K562 (cell line): ENCODE measurements at regions not wholly inside any gene's neighbourhood (a gene's known extent, or its start where the extent isn't known, plus 50 kb on each side); places are given as distances from the start of the nearest gene placed in this dataset.

ENCODE experiments used
- ATAC-seq: fragments of 200-7000 bp; cut with Tn5 transposase; 3 replicates; pipeline ENCODE4 v1.9.1; 2020; ENCODE audit warnings: moderate library complexity
- BruUV-seq: library from RNA; stranded (reverse); fragments of 400-500 nt; replicated peaks from 2 replicates; lab custom pipeline; 2021; lab: Mats Ljungman, UMichigan
- CTCF ChIA-PET: fragments of 300-600 bp; formaldehyde crosslinking; extraction: SDS; loops from one replicate; lab custom pipeline; 2021; ENCODE audit warnings: low intra/inter-chr PET ratio; lab: Yijun Ruan, JAX
- POLR2A ChIA-PET: fragments of 300-600, 350-650 bp; sonication (Branson Sonifier 250); formaldehyde crosslinking; extraction: SDS; loops from one replicate; lab custom pipeline; 2021; ENCODE audit warnings: antibody characterized with exemption, inconsistent platforms; lab: Yijun Ruan, JAX
- DNase-seq, 4 experiments: peaks; one replicate each; pipeline versions ENCODE4 v3.0.0 to v3.0.0-alpha.2; 2011 to 2018; ENCODE audit warnings: low spot score in 3 of 4, mixed read lengths in 3 of 4; ENCODE audit errors: extremely low read depth in 1 of 4
- FAIRE-seq: peaks from 2 replicates; lab custom pipeline; 2011; peaks lifted over from hg19 to GRCh38; lab: Jason Lieb, UNC
- H2AFZ ChIP-seq: 2 replicates; pipeline ENCODE4 v1.6.0; 2011; ENCODE audit warnings: low read depth, low read length, control low read depth, inconsistent platforms
- H3K27ac ChIP-seq: fragments of 200-600 bp; 3 replicates; pipeline ENCODE4 v1.8.0; 2011; ENCODE audit warnings: low read depth, mild to moderate bottlenecking, control low read depth, inconsistent platforms, low read length, moderate library complexity, mixed read lengths; ENCODE audit errors: extremely low read depth
- H3K27me3 ChIP-seq, 2 experiments: fragments of 300-600 bp in 1 of 2; 2 replicates in 1 of 2; 3 replicates in 1 of 2; pipeline versions ENCODE4 v1.6.0 to v1.8.0; 2011; ENCODE audit warnings: inconsistent platforms in 2 of 2, low read length in 2 of 2, mild to moderate bottlenecking in 1 of 2, mixed read lengths in 1 of 2, moderate library complexity in 1 of 2; ENCODE audit not compliant: control insufficient read depth in 2 of 2, insufficient read depth in 2 of 2
- H3K36me3 ChIP-seq: fragments of 300-600 bp; 3 replicates; pipeline ENCODE4 v1.8.0; 2011; ENCODE audit warnings: mild to moderate bottlenecking, low read length, inconsistent platforms; ENCODE audit not compliant: control insufficient read depth, insufficient read depth
- H3K4me1 ChIP-seq, 2 experiments: fragments of 200-600 bp in 1 of 2; replicated peaks in 1 of 2; 2 replicates in 1 of 2; 3 replicates in 1 of 2; pipeline versions ENCODE4 v1.5.1 to v1.8.0; 2011; ENCODE audit warnings: inconsistent platforms in 2 of 2, low read length in 2 of 2, mild to moderate bottlenecking in 1 of 2, mixed read lengths in 1 of 2, moderate library complexity in 1 of 2; ENCODE audit not compliant: control insufficient read depth in 2 of 2, insufficient read depth in 2 of 2
- H3K4me2 ChIP-seq: 2 replicates; pipeline ENCODE4 v1.6.1; 2011; ENCODE audit warnings: low read length, control low read depth, inconsistent platforms, mixed read lengths; ENCODE audit not compliant: insufficient read depth
- H3K4me3 ChIP-seq: fragments of 200-600 bp; sonication (generic), shearing (Covaris generic); 2 replicates; pipeline ENCODE4 v1.5.1; 2016; ENCODE audit warnings: control low read depth, inconsistent platforms
- H3K79me2 ChIP-seq: fragments of 200-600 bp; 3 replicates; pipeline ENCODE4 v1.8.0; 2011; ENCODE audit warnings: low read length, inconsistent platforms; ENCODE audit not compliant: control insufficient read depth, insufficient read depth
- H3K9ac ChIP-seq, 2 experiments: 2 replicates each; pipeline versions ENCODE4 v1.6.0 to v1.6.1; 2011; ENCODE audit warnings: low read depth in 2 of 2, low read length in 2 of 2, control low read depth in 1 of 2, inconsistent platforms in 1 of 2, mild to moderate bottlenecking in 1 of 2, mixed read lengths in 1 of 2; ENCODE audit not compliant: insufficient read depth in 1 of 2
- H3K9me1 ChIP-seq: one replicate; pipeline ENCODE4 v1.6.0; 2011; ENCODE audit warnings: inconsistent platforms, mild to moderate bottlenecking, low read length, moderate library complexity; ENCODE audit not compliant: control insufficient read depth, insufficient read depth
- H3K9me3 ChIP-seq: replicated peaks from 2 replicates; pipeline ENCODE4 v1.5.1; 2011; ENCODE audit warnings: low read depth, low read length, inconsistent platforms; ENCODE audit not compliant: control insufficient read depth, insufficient read depth
- H4K20me1 ChIP-seq: replicated peaks from 2 replicates; pipeline ENCODE4 v1.6.1; 2011; ENCODE audit warnings: low read length, inconsistent platforms, mixed read lengths; ENCODE audit not compliant: control insufficient read depth, insufficient read depth
- ELF1 ChIP-seq: fragments of 200-800 bp; sonication (Bioruptor generic); IDR thresholded peaks from 2 replicates; pipeline ENCODE4 v1.6.1; 2016; ENCODE audit warnings: missing genetic modification characterization, missing compliant biosample characterization
- ETV5 ChIP-seq: sonication (generic); formaldehyde crosslinking; IDR thresholded peaks from 2 replicates; pipeline ENCODE4 v1.4.0; 2020; ENCODE audit warnings: low read depth, mild to moderate bottlenecking, missing genetic modification reagents
- FOXK2 ChIP-seq, 2 experiments: fragments of 450-650 bp; IDR thresholded peaks in 1 of 2; conservative IDR thresholded peaks in 1 of 2; 2 replicates each; pipeline ENCODE4 v1.6.1; 2016; ENCODE audit warnings: low read depth in 2 of 2, mild to moderate bottlenecking in 1 of 2
- MXI1 ChIP-seq: IDR thresholded peaks from 2 replicates; pipeline ENCODE4 v1.6.1; 2011; ENCODE audit warnings: low read depth, mild to moderate bottlenecking, improper control_type of control experiment, low read length
- PTRF ChIP-seq: fragments of 450-650 bp; IDR thresholded peaks from 2 replicates; pipeline ENCODE4 v1.6.1; 2016; ENCODE audit warnings: mild to moderate bottlenecking, missing genetic modification characterization, missing compliant biosample characterization
- RBM15 ChIP-seq: fragments of 200-400 bp; formaldehyde crosslinking; IDR thresholded peaks from 2 replicates; pipeline ENCODE4 v1.6.1; 2018; ENCODE audit warnings: mild to moderate bottlenecking, low read length, moderate library complexity; ENCODE audit not compliant: insufficient read depth
- ZFP30 ChIP-seq: fragments of 250-450 bp; sonication (Bioruptor Pico); IDR thresholded peaks from 2 replicates; pipeline ENCODE4 v1.8.0; 2022; ENCODE audit warnings: moderate library complexity, mild to moderate bottlenecking, inconsistent platforms, borderline replicate concordance
- ZNF23 ChIP-seq: fragments of 250-450 bp; sonication (Bioruptor Pico); IDR thresholded peaks from 2 replicates; pipeline ENCODE4 v1.4.0; 2020; ENCODE audit warnings: mild to moderate bottlenecking
- ZNF282 ChIP-seq: sonication (generic); formaldehyde crosslinking; IDR thresholded peaks from 2 replicates; pipeline ENCODE4 v1.8.1; 2023; ENCODE audit warnings: missing genetic modification reagents
- ZNF57 ChIP-seq: fragments of 450-650 bp; formaldehyde crosslinking; IDR thresholded peaks from 2 replicates; pipeline ENCODE4 v1.4.0; 2020; ENCODE audit warnings: mild to moderate bottlenecking, moderate library complexity
- WGBS: fragments of 100-300 bp; shearing (Covaris generic); methylation state at CpG from one replicate; pipeline ENCODE4 v1.1.6; 2016; ENCODE audit warnings: low coverage, mixed read lengths; ENCODE audit not compliant: insufficient coverage; ENCODE audit errors: missing lambda C conversion rate; 5-methylcytosine and 5-hydroxymethylcytosine counted together
- in situ Hi-C: fragments of 300-500 bp; cut with MboI; formaldehyde crosslinking; loops from 4 replicates; pipeline ENCODE4 v1.15.0; 2018; ENCODE audit warnings: inconsistent platforms, mixed read lengths
- intact Hi-C: fragments of 100-400 bp; cut with micrococcal nuclease; formaldehyde crosslinking; loops from 2 replicates; pipeline ENCODE4 v1.14.2; 2022
- TF ChIP-seq, protein P1 (sequence below): sonication (generic); formaldehyde crosslinking; IDR thresholded peaks from 2 replicates; pipeline ENCODE4 v1.5.0; 2020; ENCODE audit warnings: missing genetic modification reagents
- TF ChIP-seq, protein P2 (sequence below): sonication (generic); formaldehyde crosslinking; IDR thresholded peaks from 2 replicates; pipeline ENCODE4 v1.9.0; 2022; ENCODE audit warnings: mild to moderate bottlenecking, missing genetic modification reagents

DNA sequence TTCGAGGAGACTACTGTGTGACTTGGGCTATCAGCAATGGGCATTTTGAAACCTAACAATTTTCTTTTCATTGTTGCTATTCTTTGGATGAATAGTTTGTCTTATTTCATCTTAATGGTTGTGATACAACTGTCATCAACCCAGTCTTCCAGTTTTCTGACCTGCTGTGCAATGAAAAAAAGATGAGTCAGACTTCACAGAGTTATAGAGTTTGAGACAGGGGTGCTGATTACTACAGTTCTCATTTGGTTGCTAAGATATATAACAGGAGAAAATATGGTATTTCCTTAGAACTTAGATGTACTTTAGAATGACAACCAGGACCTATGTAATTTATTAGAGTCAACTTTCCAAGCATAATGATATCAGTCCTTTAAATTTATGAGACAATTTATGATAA lies 564.4 kb upstream of the NUDT12 start:
- no peaks in the 10 kb centered on the region for H3K9me1 ChIP-seq
- no peaks in the 10 kb centered on the region for H3K4me1 ChIP-seq
- ChIA-PET POLR2A (no interaction called here), CTCF (no interaction called here)
- WGBS: 5% methylated on average over 1 of the region's 1 CpG
- ATAC-seq: no peak
- H3K36me3 ChIP-seq: no peaks in the 10 kb centered on the region
- TF ChIP-seq ZFP30: no peak
- TF ChIP-seq ETV5 (CRISPR knock-in tag): no peak
- TF ChIP-seq MXI1: no peak
- FAIRE-seq: no peak
- H2AFZ ChIP-seq: no peak overlapping the region
- in situ Hi-C loops: no loop called here
- H3K4me3 ChIP-seq: no peak overlapping the region
- no peaks in the 10 kb centered on the region for H3K9me3 ChIP-seq
- intact Hi-C loops: no loop called here
- no peak overlapping the region for H3K4me2 ChIP-seq
- H3K27ac ChIP-seq: no peak overlapping the region
- H3K79me2 ChIP-seq: no peaks in the 10 kb centered on the region
- H4K20me1 ChIP-seq: no peaks in the 10 kb centered on the region
- H3K9ac ChIP-seq: no peak overlapping the region
- BruUV-seq: no TSS peak
- no peaks in the 10 kb centered on the region for H3K27me3 ChIP-seq
- DNase-seq: no peak

DNA sequence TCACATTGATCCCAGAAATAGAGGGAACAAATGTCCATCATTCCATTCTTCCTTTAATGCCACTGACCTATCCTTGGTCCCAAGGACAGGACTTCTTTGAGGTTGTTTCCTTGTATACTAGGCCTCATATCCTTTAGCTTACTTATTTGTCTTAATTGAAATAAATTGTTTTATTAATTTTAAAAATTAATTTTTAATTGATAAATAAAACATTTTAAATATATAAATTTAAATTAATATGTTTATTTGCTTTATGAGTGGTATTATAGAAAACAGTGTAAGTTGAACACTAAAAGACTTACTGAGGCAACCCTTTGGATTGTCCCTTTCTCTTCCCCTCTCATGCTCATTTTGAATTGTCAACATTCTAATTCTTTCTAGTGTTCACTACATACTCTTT lies 556.9 kb upstream of the NUDT12 start:
- no peak for FAIRE-seq
- H3K4me2 ChIP-seq: no peak overlapping the region
- no peak for TF ChIP-seq RBM15
- no peak for TF ChIP-seq ZNF57 (CRISPR knock-in tag)
- TF ChIP-seq ZNF23 (CRISPR knock-in tag): no peak
- TF ChIP-seq ELF1 (tag): no peak
- TF ChIP-seq, protein P1, sequence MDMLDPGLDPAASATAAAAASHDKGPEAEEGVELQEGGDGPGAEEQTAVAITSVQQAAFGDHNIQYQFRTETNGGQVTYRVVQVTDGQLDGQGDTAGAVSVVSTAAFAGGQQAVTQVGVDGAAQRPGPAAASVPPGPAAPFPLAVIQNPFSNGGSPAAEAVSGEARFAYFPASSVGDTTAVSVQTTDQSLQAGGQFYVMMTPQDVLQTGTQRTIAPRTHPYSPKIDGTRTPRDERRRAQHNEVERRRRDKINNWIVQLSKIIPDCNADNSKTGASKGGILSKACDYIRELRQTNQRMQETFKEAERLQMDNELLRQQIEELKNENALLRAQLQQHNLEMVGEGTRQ: no peak
- TF ChIP-seq ZNF282 (CRISPR knock-in tag): no peak
- no peak for TF ChIP-seq FOXK2 (conservative IDR thresholded peaks at IDR 0.05 in 1 of 2, IDR thresholded peaks at IDR 0.05 in 1 of 2; ENCODE audit: low read depth in 2 of 2)
- TF ChIP-seq PTRF (tag): no peak
- TF ChIP-seq, protein P2, sequence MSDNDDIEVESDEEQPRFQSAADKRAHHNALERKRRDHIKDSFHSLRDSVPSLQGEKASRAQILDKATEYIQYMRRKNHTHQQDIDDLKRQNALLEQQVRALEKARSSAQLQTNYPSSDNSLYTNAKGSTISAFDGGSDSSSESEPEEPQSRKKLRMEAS (CRISPR knock-in tag): no peak
- TF ChIP-seq, all 486 proteins: peak for 0
- no TSS peak for BruUV-seq
- ChIA-PET POLR2A (interaction anchor here (1.2 kb wide), 1 partner anchor 137 kb away, joined by 3 read pairs; no protein-coding TSS in a partner anchor), CTCF (no interaction called here)
- H4K20me1 ChIP-seq: no peaks in the 10 kb centered on the region
- intact Hi-C loops: no loop called here
- H2AFZ ChIP-seq: no peak overlapping the region
- no peak overlapping the region for H3K4me3 ChIP-seq
- no peaks in the 10 kb centered on the region for H3K9me1 ChIP-seq
- no peak overlapping the region for H3K27ac ChIP-seq
- no peak overlapping the region for H3K9ac ChIP-seq
- in situ Hi-C loops: no loop called here
- no peaks in the 10 kb centered on the region for H3K4me1 ChIP-seq
- ATAC-seq: no peak
- H3K9me3 ChIP-seq: no peaks in the 10 kb centered on the region
- no peaks in the 10 kb centered on the region for H3K27me3 ChIP-seq
- no peaks in the 10 kb centered on the region for H3K79me2 ChIP-seq
- no peak for DNase-seq
- H3K36me3 ChIP-seq: no peaks in the 10 kb centered on the region
